ENCODE measurements at regions not wholly inside any gene's neighbourhood (a gene's known extent, or its start where the extent isn't known, plus 50 kb on each side); places are given as distances from the start of the nearest gene placed in this dataset.
"Not testable (repeated sequence)": the region's sequence is repeated elsewhere in the genome, so short reads cannot be mapped to it uniquely, and the experiment has no call there.

GRCh38 chr18:39223283-39223682 lies 1657.7 kb upstream of the CELF4 start:
- no peak for DNase-seq (ENCODE audit: low read depth)

- no peak for DNase-seq (ENCODE audit: low read depth)
These were observed 1650.3 kb upstream of the CELF4 start for GRCh38 chr18:39215920-39216319.

GRCh38 chr18:39211461-39211860 lies 1645.9 kb upstream of the CELF4 start:
- DNase-seq (ENCODE audit: low read depth): no peak

- DNase-seq (ENCODE audit: low read depth): no peak
These were observed 1643.6 kb upstream of the CELF4 start for GRCh38 chr18:39209173-39209572.

GRCh38 chr18:39208729-39209128 lies 1643.1 kb upstream of the CELF4 start:
- no peak for DNase-seq (ENCODE audit: low read depth)

- DNase-seq (ENCODE audit: low read depth): no peak
These were observed 1642.6 kb upstream of the CELF4 start for GRCh38 chr18:39208190-39208589.

- DNase-seq (ENCODE audit: low read depth): not testable (repeated sequence)
These were observed 1641.0 kb upstream of the CELF4 start for GRCh38 chr18:39206398-39207103.

GRCh38 chr18:39205565-39206195 lies 1640.1 kb upstream of the CELF4 start:
- DNase-seq (ENCODE audit: low read depth): no peak

GRCh38 chr18:39200153-39200552 lies 1634.6 kb upstream of the CELF4 start:
- no peak for DNase-seq (ENCODE audit: low read depth)

GRCh38 chr18:39199231-39199855 lies 1633.7 kb upstream of the CELF4 start:
- peak; percentile 18 for DNase-seq (ENCODE audit: low read depth)

GRCh38 chr18:39198376-39198775 lies 1632.8 kb upstream of the CELF4 start:
- DNase-seq (ENCODE audit: low read depth): peak; percentile 17

- no peak for DNase-seq (ENCODE audit: low read depth)
These were observed 1626.3 kb upstream of the CELF4 start for GRCh38 chr18:39191931-39192330.

- DNase-seq (ENCODE audit: low read depth): no peak
These were observed 1625.5 kb upstream of the CELF4 start for GRCh38 chr18:39191058-39191457.

- no peak for DNase-seq (ENCODE audit: low read depth)
These were observed 1624.9 kb upstream of the CELF4 start for GRCh38 chr18:39190508-39190907.

GRCh38 chr18:39188278-39188677 lies 1622.7 kb upstream of the CELF4 start:
- no peak for DNase-seq (ENCODE audit: low read depth)

- no peak for DNase-seq (ENCODE audit: low read depth)
These were observed 1620.4 kb upstream of the CELF4 start for GRCh38 chr18:39186008-39186407.

- DNase-seq (ENCODE audit: low read depth): no peak
These were observed 1618.6 kb upstream of the CELF4 start for GRCh38 chr18:39184176-39184575.

- no peak for DNase-seq (ENCODE audit: low read depth)
These were observed 1612.6 kb upstream of the CELF4 start for GRCh38 chr18:39178166-39178565.

GRCh38 chr18:39172695-39173421 lies 1607.3 kb upstream of the CELF4 start:
- DNase-seq (ENCODE audit: low read depth): no peak

GRCh38 chr18:39168723-39169122 lies 1603.1 kb upstream of the CELF4 start:
- DNase-seq (ENCODE audit: low read depth): no peak

- DNase-seq (ENCODE audit: low read depth): no peak
These were observed 1602.4 kb upstream of the CELF4 start for GRCh38 chr18:39167990-39168389.

- DNase-seq (ENCODE audit: low read depth): no peak
These were observed 1601.2 kb upstream of the CELF4 start for GRCh38 chr18:39166776-39167175.

Measured in RPMI7951 (cell line).